NB4 (cell line): ENCODE measurements at regions not wholly inside any gene's neighbourhood (a gene's known extent, or its start where the extent isn't known, plus 50 kb on each side); places are given as distances from the start of the nearest gene placed in this dataset.

Experiments used
- CTCF ChIP-seq: IDR thresholded peaks from one replicate; pipeline ENCODE4 v1.5.1; 2012; ENCODE audit warnings: low read depth, low read length
- MYC ChIP-seq: IDR thresholded peaks from 2 replicates; pipeline ENCODE4 v1.6.1; 2011; ENCODE audit warnings: low read depth, low read length
- POLR2A ChIP-seq: IDR thresholded peaks from 2 replicates; pipeline ENCODE4 v1.6.1; 2011; ENCODE audit warnings: mild to moderate bottlenecking; ENCODE audit not compliant: insufficient read length; ENCODE audit errors: extremely low read depth

- TF ChIP-seq CTCF (no peak), POLR2A (no peak), MYC (no peak)
Measured at GRCh38 chr1:218164930-218165700, 120.0 kb upstream of the RRP15 start.
